ENCODE measurements at regions not wholly inside any gene's neighbourhood (a gene's known extent, or its start where the extent isn't known, plus 50 kb on each side); places are given as distances from the start of the nearest gene placed in this dataset.
"Not testable (repeated sequence)": the region's sequence is repeated elsewhere in the genome, so short reads cannot be mapped to it uniquely, and the experiment has no call there.

- TF ChIP-seq CTCF (IDR thresholded peaks at IDR 0.05; ENCODE audit: extremely low read depth, missing control alignments): no peak
- no peak for DNase-seq (ENCODE audit: low spot score)
Observed at GRCh38 chr6:164345327-164345726, 930.8 kb downstream of the QKI start.

- no peak for TF ChIP-seq CTCF (IDR thresholded peaks at IDR 0.05; ENCODE audit: extremely low read depth, missing control alignments)
- no peak for DNase-seq (ENCODE audit: low spot score)
Observed at GRCh38 chr6:164344801-164345291, 930.3 kb downstream of the QKI start.

GRCh38 chr6:164339442-164339841 lies 924.9 kb downstream of the QKI start:
- DNase-seq (ENCODE audit: low spot score): not testable (repeated sequence)

- TF ChIP-seq CTCF (IDR thresholded peaks at IDR 0.05; ENCODE audit: extremely low read depth, missing control alignments): no peak
Observed at GRCh38 chr6:164337925-164338397, 923.4 kb downstream of the QKI start.

GRCh38 chr6:164337024-164337924 lies 922.8 kb downstream of the QKI start:
- DNase-seq (ENCODE audit: low spot score): no peak

More at GRCh38 chr6:164337925-164338397, 923.4 kb downstream of the QKI start:
- no peak for DNase-seq (ENCODE audit: low spot score)

GRCh38 chr6:164336455-164336854 lies 921.9 kb downstream of the QKI start:
- no peak for DNase-seq (ENCODE audit: low spot score)
- no peak for TF ChIP-seq CTCF (IDR thresholded peaks at IDR 0.05; ENCODE audit: extremely low read depth, missing control alignments)

More at GRCh38 chr6:164337024-164337924, 922.8 kb downstream of the QKI start:
- no peak for TF ChIP-seq CTCF (IDR thresholded peaks at IDR 0.05; ENCODE audit: extremely low read depth, missing control alignments)

- no peak for TF ChIP-seq CTCF (IDR thresholded peaks at IDR 0.05; ENCODE audit: extremely low read depth, missing control alignments)
- no peak for DNase-seq (ENCODE audit: low spot score)
Observed at GRCh38 chr6:164331026-164331425, 916.5 kb downstream of the QKI start.

Measured in GM20000 (cell line).